HCT116 (cell line): ENCODE measurements at regions not wholly inside any gene's neighbourhood (a gene's known extent, or its start where the extent isn't known, plus 50 kb on each side); places are given as distances from the start of the nearest gene placed in this dataset.

Source experiments
- ATAC-seq: fragments of 200-7000 bp; cut with Tn5 transposase; 2 replicates; pipeline ENCODE4 v1.9.1; 2020; ENCODE audit warnings: mild to moderate bottlenecking, moderate library complexity
- BruUV-seq: library from RNA; stranded (reverse); fragments of 400-500 nt; replicated peaks from 2 replicates; lab custom pipeline; 2021; lab: Mats Ljungman, UMichigan
- CTCF ChIA-PET: fragments of 300-600 bp; sonication (Branson Sonifier 250); formaldehyde crosslinking; loops from one replicate; lab custom pipeline; 2021; ENCODE audit warnings: antibody characterized with exemption; lab: Charles Lee
- POLR2A ChIA-PET: fragments of 300-600, 350-600 bp; sonication (Branson Sonifier 250); formaldehyde crosslinking; loops from one replicate; lab custom pipeline; 2021; ENCODE audit warnings: antibody characterized with exemption; lab: Charles Lee
- RAD21 ChIA-PET, 2 experiments: fragments of 300-600 bp; sonication (Branson Sonifier 250); formaldehyde crosslinking; loops; one replicate each; lab custom pipeline; 2023; ENCODE audit warnings: low total read pairs in 2 of 2; ENCODE audit not compliant: uncharacterized antibody in 2 of 2, unreplicated experiment in 2 of 2, low non-redundant PET in 1 of 2; lab: Charles Lee
- DNase-seq: peaks from one replicate; pipeline ENCODE4 v3.0.0-alpha.2; 2010; ENCODE audit warnings: low read depth, low spot score
- H2AFZ ChIP-seq: fragments of 200-600 bp; shearing (Covaris generic), sonication (generic); 2 replicates; pipeline ENCODE4 v1.6.1; 2017; ENCODE audit warnings: low read depth, mixed run types, mixed read lengths, antibody characterized with exemption, low read length; ENCODE audit not compliant: poor library complexity, severe bottlenecking
- H3K27ac ChIP-seq: 2 replicates; pipeline ENCODE4 v1.5.1; 2012; ENCODE audit warnings: low read depth, low read length
- H3K27me3 ChIP-seq: fragments of 200-600 bp; sonication (generic); 2 replicates; pipeline ENCODE4 v1.6.1; 2016; ENCODE audit warnings: mixed run types, low read length, mixed read lengths; ENCODE audit not compliant: insufficient read depth
- H3K36me3 ChIP-seq, 2 experiments: fragments of 200-500 bp in 1 of 2; fragments of 200-600 bp in 1 of 2; sonication (Bioruptor generic) in 1 of 2; sonication (generic) in 1 of 2; 2 replicates each; pipeline versions ENCODE4 v1.5.1 to v1.6.1; 2014 to 2016; ENCODE audit warnings: low read length in 2 of 2, inconsistent platforms in 1 of 2, mixed read lengths in 1 of 2, mixed run types in 1 of 2; ENCODE audit not compliant: insufficient read depth in 2 of 2, control insufficient read depth in 1 of 2
- H3K4me1 ChIP-seq, 2 experiments: fragments of 200-600 bp in 1 of 2; sonication (generic) in 1 of 2; 2 replicates each; pipeline versions ENCODE4 v1.5.1 to v1.6.1; 2012 to 2017; ENCODE audit warnings: low read length in 2 of 2, inconsistent platforms in 1 of 2, mild to moderate bottlenecking in 1 of 2, mixed read lengths in 1 of 2, mixed run types in 1 of 2, moderate library complexity in 1 of 2; ENCODE audit not compliant: insufficient read depth in 2 of 2, control insufficient read depth in 1 of 2
- H3K4me2 ChIP-seq: fragments of 200-600 bp; sonication (generic); 2 replicates; pipeline ENCODE4 v1.6.1; 2017; ENCODE audit warnings: mixed run types, low read length, mixed read lengths
- H3K4me3 ChIP-seq, 2 experiments: fragments of 200-600 bp in 1 of 2; sonication (generic) in 1 of 2; replicated peaks in 1 of 2; 2 replicates each; pipeline ENCODE4 v1.5.1; 2011 to 2016; ENCODE audit warnings: low read length in 2 of 2, control low read depth in 1 of 2, low read depth in 1 of 2, mild to moderate bottlenecking in 1 of 2, mixed read lengths in 1 of 2, mixed run types in 1 of 2
- H3K79me2 ChIP-seq: fragments of 200-600 bp; sonication (generic); 2 replicates; pipeline ENCODE4 v1.6.1; 2017; ENCODE audit warnings: mild to moderate bottlenecking, mixed run types, low read length, moderate library complexity, mixed read lengths; ENCODE audit not compliant: insufficient read depth
- H3K9ac ChIP-seq: fragments of 200-600 bp; sonication (generic); 2 replicates; pipeline ENCODE4 v1.6.1; 2016; ENCODE audit warnings: low read length, mixed read lengths
- H3K9me2 ChIP-seq: fragments of 200-600 bp; sonication (generic), shearing (Covaris generic); 2 replicates; pipeline ENCODE4 v1.6.1; 2017; ENCODE audit warnings: mixed run types, mild to moderate bottlenecking, moderate library complexity; ENCODE audit not compliant: insufficient read depth
- H3K9me3 ChIP-seq, 2 experiments: fragments of 200-500 bp in 1 of 2; fragments of 200-600 bp in 1 of 2; sonication (Bioruptor generic) in 1 of 2; sonication (generic) in 1 of 2; 2 replicates each; pipeline ENCODE4 v1.6.1; 2014 to 2017; ENCODE audit warnings: low read length in 2 of 2, mixed read lengths in 2 of 2, inconsistent platforms in 1 of 2, low read depth in 1 of 2, mild to moderate bottlenecking in 1 of 2, mixed run types in 1 of 2, moderate library complexity in 1 of 2; ENCODE audit not compliant: control insufficient read depth in 1 of 2, insufficient read depth in 1 of 2
- H4K20me1 ChIP-seq: fragments of 200-600 bp; sonication (generic), shearing (Covaris generic); 2 replicates; pipeline ENCODE4 v1.6.1; 2017; ENCODE audit warnings: mixed run types, mild to moderate bottlenecking, moderate library complexity; ENCODE audit not compliant: insufficient read depth
- CBX3 ChIP-seq: IDR thresholded peaks from 2 replicates; pipeline ENCODE4 v1.6.1; 2012; ENCODE audit warnings: low read depth
- CEBPB ChIP-seq: IDR thresholded peaks from 2 replicates; pipeline ENCODE4 v1.6.1; 2012; ENCODE audit warnings: low read depth
- CTCF ChIP-seq, 3 experiments: fragments of 200-600 bp in 1 of 3; sonication (generic) in 1 of 3; IDR thresholded peaks in 2 of 3; conservative IDR thresholded peaks in 1 of 3; 2 replicates each; pipeline ENCODE4 v1.5.1; 2012 to 2017; ENCODE audit warnings: low read depth in 2 of 3, low read length in 2 of 3, antibody characterized with exemption in 1 of 3, borderline replicate concordance in 1 of 3, control low read depth in 1 of 3, mild to moderate bottlenecking in 1 of 3, mixed read lengths in 1 of 3, mixed run types in 1 of 3, moderate library complexity in 1 of 3; ENCODE audit not compliant: insufficient read depth in 1 of 3
- EGR1 ChIP-seq: IDR thresholded peaks from 2 replicates; pipeline ENCODE4 v1.6.1; 2012; ENCODE audit warnings: low read depth
- EZH2 ChIP-seq: fragments of 200-600 bp; sonication (generic); IDR thresholded peaks from 2 replicates; pipeline ENCODE4 v1.6.1; 2017; ENCODE audit warnings: antibody characterized with exemption, mixed run types
- FOSL1 ChIP-seq: IDR thresholded peaks from 2 replicates; pipeline ENCODE4 v1.6.1; 2012; ENCODE audit warnings: low read depth
- JUND ChIP-seq: IDR thresholded peaks from 2 replicates; pipeline ENCODE4 v1.6.1; 2012
- POLR2AphosphoS5 ChIP-seq: IDR thresholded peaks from 2 replicates; pipeline ENCODE4 v1.6.1; 2011; ENCODE audit warnings: mild to moderate bottlenecking, low read depth, low read length, moderate library complexity
- RAD21 ChIP-seq: IDR thresholded peaks from 2 replicates; pipeline ENCODE4 v1.6.1; 2012; ENCODE audit warnings: low read depth, mild to moderate bottlenecking
- SIN3A ChIP-seq: IDR thresholded peaks from 2 replicates; pipeline ENCODE4 v1.6.1; 2012; ENCODE audit warnings: low read depth
- SRF ChIP-seq: IDR thresholded peaks from 2 replicates; pipeline ENCODE4 v1.6.1; 2012; ENCODE audit warnings: low read depth
- TCF7L2 ChIP-seq: IDR thresholded peaks from 2 replicates; pipeline ENCODE4 v1.7.0; 2011; ENCODE audit warnings: borderline replicate concordance, inconsistent platforms; ENCODE audit not compliant: insufficient read depth, insufficient read length; ENCODE audit errors: extremely low read depth
- YY1 ChIP-seq: IDR thresholded peaks from 2 replicates; pipeline ENCODE4 v1.6.1; 2011; ENCODE audit warnings: low read length, low read depth, moderate library complexity, mild to moderate bottlenecking; ENCODE audit not compliant: insufficient replicate concordance; ENCODE audit errors: extremely low read depth
- intact Hi-C: fragments of 100-400 bp; cut with micrococcal nuclease; formaldehyde crosslinking; loops from 2 replicates; pipeline ENCODE4 v1.10.0; 2022
- TF ChIP-seq, protein P1 (sequence below): IDR thresholded peaks from 2 replicates; pipeline ENCODE4 v1.6.1; 2012
- TF ChIP-seq, protein P2 (sequence below): IDR thresholded peaks from 2 replicates; pipeline ENCODE4 v1.6.1; 2012; ENCODE audit warnings: low read depth
- TF ChIP-seq, protein P3 (sequence below): IDR thresholded peaks from 2 replicates; pipeline ENCODE4 v1.6.1; 2012

DNA sequence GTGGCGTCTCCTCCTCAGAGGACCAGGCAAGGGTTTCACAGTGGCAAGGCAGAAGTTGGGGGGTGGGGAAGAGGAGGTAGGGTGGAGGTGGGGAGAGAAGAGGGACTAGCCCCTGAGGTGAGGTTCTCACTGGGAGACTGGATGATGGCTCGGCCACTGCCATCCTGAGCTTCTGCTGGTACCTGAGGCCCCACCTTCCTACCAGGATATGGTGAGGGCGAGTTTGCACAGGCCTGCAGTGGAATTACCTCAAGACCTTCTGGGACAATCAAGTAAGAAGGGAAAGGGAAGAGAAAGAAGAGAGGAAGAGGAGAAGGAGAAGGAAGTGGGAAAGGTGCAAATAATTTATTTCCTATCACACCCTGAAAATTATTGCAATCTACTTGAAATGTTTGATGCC, 111.8 kb upstream of the GDF10 start:
- Histone ChIP-seq H3K79me2 (no peaks in the 10 kb centered on the region), H3K27me3 (no peaks in the 10 kb centered on the region), H3K4me3 (no peak overlapping the region), H3K27ac (no peak overlapping the region), H3K9ac (no peak overlapping the region), H3K9me2 (no peaks in the 10 kb centered on the region), H3K4me2 (no peak overlapping the region), H3K4me1 (peaks cover 0 to 2% of the 10 kb centered on the region in 2 experiments; a peak in 1 of 4 replicates), H3K36me3 (no peaks in the 10 kb centered on the region), H4K20me1 (no peaks in the 10 kb centered on the region), H2AFZ (no peak overlapping the region), H3K9me3 (no peaks in the 10 kb centered on the region)
- ChIA-PET RAD21 (no interaction called here), POLR2A (no interaction called here), CTCF (no interaction called here)
- no TSS peak for BruUV-seq
- ATAC-seq (no peak), DNase-seq (no peak)
- TF ChIP-seq SRF (no peak), CBX3 (no peak), EZH2 (no peak), SIN3A (no peak), TCF7L2 (no peak), EGR1 (no peak), YY1 (no peak), CEBPB (no peak)
- TF ChIP-seq, protein P1, sequence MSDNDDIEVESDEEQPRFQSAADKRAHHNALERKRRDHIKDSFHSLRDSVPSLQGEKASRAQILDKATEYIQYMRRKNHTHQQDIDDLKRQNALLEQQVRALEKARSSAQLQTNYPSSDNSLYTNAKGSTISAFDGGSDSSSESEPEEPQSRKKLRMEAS, result no peak
- intact Hi-C loops, result no loop called here

- no peak overlapping the region for H3K27ac ChIP-seq
Measured at GRCh38 chr10:47189802-47190201, 110.2 kb upstream of the GDF10 start.

More at GRCh38 chr10:47189802-47190201, 110.2 kb upstream of the GDF10 start:
- H3K4me1 ChIP-seq, result peaks cover 0 to 2% of the 10 kb centered on the region in 2 experiments; a peak in 1 of 4 replicates
- no peaks in the 10 kb centered on the region for H4K20me1 ChIP-seq
- no peak overlapping the region for H3K4me3 ChIP-seq
- no TSS peak for BruUV-seq
- intact Hi-C loops, result no loop called here
- no peaks in the 10 kb centered on the region for H3K79me2 ChIP-seq
- no peak overlapping the region for H3K4me2 ChIP-seq
- ChIA-PET CTCF (no interaction called here), POLR2A (no interaction called here), RAD21 (no interaction called here)
- H3K36me3 ChIP-seq, result no peaks in the 10 kb centered on the region
- H2AFZ ChIP-seq, result no peak overlapping the region
- H3K27me3 ChIP-seq, result no peaks in the 10 kb centered on the region
- H3K9ac ChIP-seq, result no peak overlapping the region
- no peaks in the 10 kb centered on the region for H3K9me2 ChIP-seq
- ATAC-seq, result no peak
- no peak for DNase-seq
- no peaks in the 10 kb centered on the region for H3K9me3 ChIP-seq
- TF ChIP-seq CTCF (IDR thresholded peaks at IDR 0.05 in 2 of 3, conservative IDR thresholded peaks at IDR 0.05 in 1 of 3; ENCODE audit: borderline replicate concordance in 1 of 3, insufficient read depth in 1 of 3, low read depth in 2 of 3, low read length in 2 of 3) (no peak), POLR2AphosphoS5 (no peak), EGR1 (no peak), RAD21 (no peak), TCF7L2 (no peak), FOSL1 (no peak), JUND (no peak), EZH2 (no peak)
- TF ChIP-seq, protein P2, sequence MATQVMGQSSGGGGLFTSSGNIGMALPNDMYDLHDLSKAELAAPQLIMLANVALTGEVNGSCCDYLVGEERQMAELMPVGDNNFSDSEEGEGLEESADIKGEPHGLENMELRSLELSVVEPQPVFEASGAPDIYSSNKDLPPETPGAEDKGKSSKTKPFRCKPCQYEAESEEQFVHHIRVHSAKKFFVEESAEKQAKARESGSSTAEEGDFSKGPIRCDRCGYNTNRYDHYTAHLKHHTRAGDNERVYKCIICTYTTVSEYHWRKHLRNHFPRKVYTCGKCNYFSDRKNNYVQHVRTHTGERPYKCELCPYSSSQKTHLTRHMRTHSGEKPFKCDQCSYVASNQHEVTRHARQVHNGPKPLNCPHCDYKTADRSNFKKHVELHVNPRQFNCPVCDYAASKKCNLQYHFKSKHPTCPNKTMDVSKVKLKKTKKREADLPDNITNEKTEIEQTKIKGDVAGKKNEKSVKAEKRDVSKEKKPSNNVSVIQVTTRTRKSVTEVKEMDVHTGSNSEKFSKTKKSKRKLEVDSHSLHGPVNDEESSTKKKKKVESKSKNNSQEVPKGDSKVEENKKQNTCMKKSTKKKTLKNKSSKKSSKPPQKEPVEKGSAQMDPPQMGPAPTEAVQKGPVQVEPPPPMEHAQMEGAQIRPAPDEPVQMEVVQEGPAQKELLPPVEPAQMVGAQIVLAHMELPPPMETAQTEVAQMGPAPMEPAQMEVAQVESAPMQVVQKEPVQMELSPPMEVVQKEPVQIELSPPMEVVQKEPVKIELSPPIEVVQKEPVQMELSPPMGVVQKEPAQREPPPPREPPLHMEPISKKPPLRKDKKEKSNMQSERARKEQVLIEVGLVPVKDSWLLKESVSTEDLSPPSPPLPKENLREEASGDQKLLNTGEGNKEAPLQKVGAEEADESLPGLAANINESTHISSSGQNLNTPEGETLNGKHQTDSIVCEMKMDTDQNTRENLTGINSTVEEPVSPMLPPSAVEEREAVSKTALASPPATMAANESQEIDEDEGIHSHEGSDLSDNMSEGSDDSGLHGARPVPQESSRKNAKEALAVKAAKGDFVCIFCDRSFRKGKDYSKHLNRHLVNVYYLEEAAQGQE, result no peak
- TF ChIP-seq, protein P3, sequence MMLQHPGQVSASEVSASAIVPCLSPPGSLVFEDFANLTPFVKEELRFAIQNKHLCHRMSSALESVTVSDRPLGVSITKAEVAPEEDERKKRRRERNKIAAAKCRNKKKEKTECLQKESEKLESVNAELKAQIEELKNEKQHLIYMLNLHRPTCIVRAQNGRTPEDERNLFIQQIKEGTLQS, result no peak
- TF ChIP-seq, all 23 proteins: peak for 0
